ENCODE measurements at regions not wholly inside any gene's neighbourhood (a gene's known extent, or its start where the extent isn't known, plus 50 kb on each side); places are given as distances from the start of the nearest gene placed in this dataset.

DNA sequence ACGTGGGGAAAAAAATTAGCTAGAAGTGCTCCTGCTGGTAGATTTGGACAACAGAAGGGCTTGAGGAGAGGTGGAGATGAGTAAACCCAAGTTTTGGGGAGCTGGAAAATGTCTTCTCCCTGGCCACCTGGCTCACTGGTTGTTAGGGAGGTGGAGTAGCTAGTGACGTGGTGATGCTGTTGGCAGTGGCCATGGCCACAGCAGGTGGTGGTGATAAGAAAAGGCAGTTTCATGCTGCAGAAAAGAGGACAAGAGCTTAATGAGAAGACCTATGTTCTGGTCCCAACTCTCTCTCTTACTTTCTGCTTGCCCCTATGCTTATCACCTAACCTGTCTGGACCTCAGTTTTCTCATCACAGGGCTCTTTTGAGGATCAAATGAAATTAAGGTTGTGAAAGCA is 223.5 kb upstream of the N4BP1 start (continued):
- TF ChIP-seq, protein P1, sequence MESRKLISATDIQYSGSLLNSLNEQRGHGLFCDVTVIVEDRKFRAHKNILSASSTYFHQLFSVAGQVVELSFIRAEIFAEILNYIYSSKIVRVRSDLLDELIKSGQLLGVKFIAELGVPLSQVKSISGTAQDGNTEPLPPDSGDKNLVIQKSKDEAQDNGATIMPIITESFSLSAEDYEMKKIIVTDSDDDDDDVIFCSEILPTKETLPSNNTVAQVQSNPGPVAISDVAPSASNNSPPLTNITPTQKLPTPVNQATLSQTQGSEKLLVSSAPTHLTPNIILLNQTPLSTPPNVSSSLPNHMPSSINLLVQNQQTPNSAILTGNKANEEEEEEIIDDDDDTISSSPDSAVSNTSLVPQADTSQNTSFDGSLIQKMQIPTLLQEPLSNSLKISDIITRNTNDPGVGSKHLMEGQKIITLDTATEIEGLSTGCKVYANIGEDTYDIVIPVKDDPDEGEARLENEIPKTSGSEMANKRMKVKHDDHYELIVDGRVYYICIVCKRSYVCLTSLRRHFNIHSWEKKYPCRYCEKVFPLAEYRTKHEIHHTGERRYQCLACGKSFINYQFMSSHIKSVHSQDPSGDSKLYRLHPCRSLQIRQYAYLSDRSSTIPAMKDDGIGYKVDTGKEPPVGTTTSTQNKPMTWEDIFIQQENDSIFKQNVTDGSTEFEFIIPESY (IDR thresholded peaks at IDR 0.05; ENCODE audit: extremely low read depth, insufficient replicate concordance, low read length): no peak
- no peak for TF ChIP-seq SP1 (IDR thresholded peaks at IDR 0.05; ENCODE audit: low read depth)

GRCh38 chr16:48831076-48831722 is 221.2 kb upstream of the N4BP1 start:
- H3K9ac ChIP-seq (ENCODE audit: low read length): no peak overlapping the region
- H2AFZ ChIP-seq (ENCODE audit: low read depth, low read length, poor library complexity, severe bottlenecking): no peak overlapping the region
- RAD21 ChIA-PET (ENCODE audit: low non-redundant PET in 1 of 2, low total read pairs in 2 of 2, uncharacterized antibody in 2 of 2, unreplicated experiment in 2 of 2): no interaction called here
- BruUV-seq (replicated peaks): no TSS peak
- no peaks in the 10 kb centered on the region for H3K4me1 ChIP-seq (ENCODE audit: control insufficient read depth in 1 of 2, insufficient read depth in 2 of 2, low read length in 2 of 2)
- H3K9me3 ChIP-seq (ENCODE audit: control insufficient read depth in 1 of 2, insufficient read depth in 1 of 2, low read depth in 1 of 2, low read length in 2 of 2): no peaks in the 10 kb centered on the region
- no peak overlapping the region for H3K27ac ChIP-seq (ENCODE audit: low read depth, low read length)
- peaks cover 13% of the 10 kb centered on the region for H3K27me3 ChIP-seq (ENCODE audit: insufficient read depth, low read length)
- POLR2A ChIA-PET: no interaction called here
- peak; percentile 84 for ATAC-seq
- intact Hi-C loops (cut with micrococcal nuclease): no loop called here
- H3K4me2 ChIP-seq (ENCODE audit: low read length): no peak overlapping the region
- H3K4me3 ChIP-seq (replicated peaks in 1 of 2; ENCODE audit: low read depth in 1 of 2, low read length in 2 of 2): no peak overlapping the region
- no peaks in the 10 kb centered on the region for H3K9me2 ChIP-seq (ENCODE audit: insufficient read depth)
- H4K20me1 ChIP-seq (ENCODE audit: insufficient read depth): no peaks in the 10 kb centered on the region
- DNase-seq (ENCODE audit: low read depth, low spot score): peak; percentile 4
- CTCF ChIA-PET: interaction anchor here (1.3 kb wide), 1 partner anchor 13 kb away, joined by 3 read pairs; no protein-coding TSS in a partner anchor
- peak in 2 of 3 experiments; percentile 56 to 70; a peak in 4 of 6 replicates for TF ChIP-seq CTCF (IDR thresholded peaks at IDR 0.05 in 2 of 3, conservative IDR thresholded peaks at IDR 0.05 in 1 of 3; ENCODE audit: borderline replicate concordance in 1 of 3, insufficient read depth in 1 of 3, low read depth in 2 of 3, low read length in 2 of 3)
- TF ChIP-seq SRF (IDR thresholded peaks at IDR 0.05; ENCODE audit: low read depth): no peak
- no peak for TF ChIP-seq SP1 (IDR thresholded peaks at IDR 0.05; ENCODE audit: low read depth)
- TF ChIP-seq, protein P2, sequence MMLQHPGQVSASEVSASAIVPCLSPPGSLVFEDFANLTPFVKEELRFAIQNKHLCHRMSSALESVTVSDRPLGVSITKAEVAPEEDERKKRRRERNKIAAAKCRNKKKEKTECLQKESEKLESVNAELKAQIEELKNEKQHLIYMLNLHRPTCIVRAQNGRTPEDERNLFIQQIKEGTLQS (IDR thresholded peaks at IDR 0.05): no peak
- no peaks in the 10 kb centered on the region for H3K36me3 ChIP-seq (ENCODE audit: control insufficient read depth in 1 of 2, insufficient read depth in 2 of 2, low read length in 2 of 2)
- no peaks in the 10 kb centered on the region for H3K79me2 ChIP-seq (ENCODE audit: insufficient read depth, low read length)
